GM12878 (cell line): ENCODE measurements at regions not wholly inside any gene's neighbourhood (a gene's known extent, or its start where the extent isn't known, plus 50 kb on each side); places are given as distances from the start of the nearest gene placed in this dataset.
A peak's percentile ranks its signal among the peaks of the same experiment; 100 is the strongest.

Experiments
- BACH1 ChIP-seq: fragments of 450-650 bp; IDR thresholded peaks from 2 replicates; pipeline ENCODE4 v1.6.1; 2017; ENCODE audit warnings: mild to moderate bottlenecking, borderline replicate concordance
- CTCF ChIP-seq, 3 experiments: IDR thresholded peaks in 2 of 3; conservative IDR thresholded peaks in 1 of 3; 2 replicates each; pipeline ENCODE4 v1.5.1; 2011; ENCODE audit warnings: low read depth in 3 of 3, low read length in 3 of 3, mild to moderate bottlenecking in 3 of 3, control low read depth in 2 of 3, moderate library complexity in 2 of 3, inconsistent platforms in 1 of 3, mixed read lengths in 1 of 3; ENCODE audit not compliant: control insufficient read depth in 2 of 3, insufficient read depth in 1 of 3; ENCODE audit errors: extremely low read depth in 1 of 3
- E4F1 ChIP-seq: fragments of 450-650 bp; IDR thresholded peaks from 2 replicates; pipeline ENCODE4 v1.6.1; 2018; ENCODE audit warnings: borderline replicate concordance, mild to moderate bottlenecking; ENCODE audit not compliant: partially characterized antibody
- EGR1 ChIP-seq, 2 experiments: IDR thresholded peaks; 1 replicate in 1 of 2; 2 replicates in 1 of 2; pipeline ENCODE4 v1.6.1; 2011 to 2012; ENCODE audit warnings: low read depth in 2 of 2, low read length in 2 of 2, borderline replicate concordance in 1 of 2, mild to moderate bottlenecking in 1 of 2, moderate library complexity in 1 of 2
- ETV6 ChIP-seq, 2 experiments: fragments of 450-650 bp in 1 of 2; IDR thresholded peaks in 1 of 2; conservative IDR thresholded peaks in 1 of 2; 2 replicates each; pipeline ENCODE4 v1.6.1; 2014; ENCODE audit warnings: antibody characterized with exemption in 1 of 2, borderline replicate concordance in 1 of 2, low read depth in 1 of 2, mild to moderate bottlenecking in 1 of 2, moderate library complexity in 1 of 2
- EZH2 ChIP-seq: IDR thresholded peaks from 2 replicates; pipeline ENCODE4 v1.6.1; 2012; ENCODE audit warnings: low read depth, mild to moderate bottlenecking, control low read depth, inconsistent platforms, low read length, borderline replicate concordance; ENCODE audit not compliant: control insufficient read depth
- HDAC6 ChIP-seq: fragments of 200-600 bp; sonication (generic); IDR thresholded peaks from one replicate; pipeline ENCODE4 v1.8.0; 2017; ENCODE audit warnings: antibody characterized with exemption; ENCODE audit not compliant: unreplicated experiment
- KAT2A ChIP-seq: conservative IDR thresholded peaks from 2 replicates; pipeline ENCODE4 v1.6.1; 2011; ENCODE audit warnings: low read depth, low read length; ENCODE audit not compliant: control insufficient read depth
- MAX ChIP-seq: IDR thresholded peaks from 2 replicates; pipeline ENCODE4 v1.6.1; 2012; ENCODE audit warnings: low read depth, low read length, improper control_type of control experiment
- MEF2B ChIP-seq: fragments of 450-650 bp; IDR thresholded peaks from 2 replicates; pipeline ENCODE4 v1.6.1; 2018; ENCODE audit warnings: mild to moderate bottlenecking, moderate library complexity; ENCODE audit not compliant: partially characterized antibody, poor library complexity, severe bottlenecking
- NFYB ChIP-seq: IDR thresholded peaks from 2 replicates; pipeline ENCODE4 v1.6.1; 2011; ENCODE audit warnings: low read depth, mild to moderate bottlenecking, low read length, improper control_type of control experiment, moderate library complexity; ENCODE audit not compliant: insufficient read depth
- POLR2AphosphoS5 ChIP-seq: IDR thresholded peaks from 2 replicates; pipeline ENCODE4 v1.6.1; 2011; ENCODE audit warnings: mild to moderate bottlenecking, low read length, inconsistent platforms
- POU2F2 ChIP-seq: IDR thresholded peaks from 3 replicates; pipeline ENCODE4 v1.6.1; 2011; ENCODE audit warnings: low read depth, mild to moderate bottlenecking, low read length, borderline replicate concordance
- RAD21 ChIP-seq: IDR thresholded peaks from 2 replicates; pipeline ENCODE4 v1.6.1; 2011; ENCODE audit warnings: mild to moderate bottlenecking, low read depth, low read length, moderate library complexity; ENCODE audit not compliant: insufficient read depth
- SMC3 ChIP-seq: IDR thresholded peaks from 2 replicates; pipeline ENCODE4 v1.6.1; 2011; ENCODE audit warnings: low read length, improper control_type of control experiment, borderline replicate concordance
- WRNIP1 ChIP-seq: IDR thresholded peaks from 2 replicates; pipeline ENCODE4 v1.6.1; 2011; ENCODE audit warnings: low read depth, low read length, improper control_type of control experiment, borderline replicate concordance
- ZNF217 ChIP-seq: fragments of 450-650 bp; IDR thresholded peaks from 2 replicates; pipeline ENCODE4 v1.6.1; 2017; ENCODE audit warnings: antibody characterized with exemption, mild to moderate bottlenecking
- ZSCAN29 ChIP-seq: fragments of 450-650 bp; IDR thresholded peaks from 2 replicates; pipeline ENCODE4 v1.6.1; 2017; ENCODE audit warnings: mild to moderate bottlenecking, moderate library complexity

GRCh38 chr15:95826412-95827195, 503.9 kb upstream of the NR2F2 start (continued):
- TF ChIP-seq MEF2B, result no peak
- TF ChIP-seq EZH2, result no peak
- TF ChIP-seq HDAC6, result no peak
- no peak for TF ChIP-seq POU2F2
- TF ChIP-seq NFYB, result no peak
- no peak for TF ChIP-seq MAX
- TF ChIP-seq EGR1 (IDR thresholded peaks at IDR 0.05; ENCODE audit: borderline replicate concordance in 1 of 2, low read depth in 2 of 2, low read length in 2 of 2), result no peak
- TF ChIP-seq RAD21, result peak; percentile 62
- no peak for TF ChIP-seq ZSCAN29
- TF ChIP-seq CTCF (IDR thresholded peaks at IDR 0.05 in 2 of 3, conservative IDR thresholded peaks at IDR 0.05 in 1 of 3; ENCODE audit: control insufficient read depth in 2 of 3, extremely low read depth in 1 of 3, insufficient read depth in 1 of 3, low read depth in 3 of 3, low read length in 3 of 3), result peak; percentile 33 to 45 (median 35); a peak in 4 of 6 replicates
- TF ChIP-seq POLR2AphosphoS5, result no peak
- no peak for TF ChIP-seq BACH1
- TF ChIP-seq KAT2A, result no peak
- TF ChIP-seq ETV6 (conservative IDR thresholded peaks at IDR 0.05 in 1 of 2, IDR thresholded peaks at IDR 0.05 in 1 of 2; ENCODE audit: borderline replicate concordance in 1 of 2, low read depth in 1 of 2), result no peak
- no peak for TF ChIP-seq WRNIP1
- TF ChIP-seq ZNF217, result no peak
- peak; percentile 43; the same call in 1 of the 2 replicates for TF ChIP-seq SMC3
- TF ChIP-seq E4F1, result no peak
